CD4-positive, alpha-beta T cell (primary cell): ENCODE measurements at regions not wholly inside any gene's neighbourhood (a gene's known extent, or its start where the extent isn't known, plus 50 kb on each side); places are given as distances from the start of the nearest gene placed in this dataset.

ENCODE experiments used
- ATAC-seq: fragments of 200-7000 bp; cut with Tn5 transposase; one replicate; pipeline ENCODE4 v1.10.0; 2022; ENCODE audit warnings: mild to moderate bottlenecking; ENCODE audit not compliant: poor library complexity
- CTCF ChIA-PET: fragments of 350-600 bp; sonication (Branson Sonifier 250); formaldehyde crosslinking; loops from one replicate; lab custom pipeline; 2021; ENCODE audit warnings: antibody characterized with exemption, inconsistent platforms; lab: Charles Lee
- POLR2A ChIA-PET: fragments of 350-600 bp; sonication (Branson Sonifier 250); formaldehyde crosslinking; loops from one replicate; lab custom pipeline; 2021; ENCODE audit warnings: antibody characterized with exemption, inconsistent platforms; lab: Charles Lee
- DNase-seq, 14 experiments: peaks; one replicate each; pipeline ENCODE4 v3.0.0-alpha.2; 2013 to 2020; ENCODE audit warnings: mixed read lengths in 2 of 14
- H3K27ac ChIP-seq, 2 donors: one replicate each; pipeline versions ENCODE4 v1.5.1 to v1.7.0; 2013; ENCODE audit warnings: low read length in 2 of 2, low read depth in 1 of 2, mild to moderate bottlenecking in 1 of 2
- H3K27me3 ChIP-seq, 2 experiments: 1 replicate in 1 of 2; 2 replicates in 1 of 2; pipeline versions ENCODE4 v1.6.1 to v1.7.0; 2013; ENCODE audit warnings: low read length in 2 of 2, control low read depth in 1 of 2, mild to moderate bottlenecking in 1 of 2, moderate library complexity in 1 of 2; ENCODE audit not compliant: insufficient read depth in 2 of 2, control insufficient read depth in 1 of 2
- H3K36me3 ChIP-seq: one replicate; pipeline ENCODE4 v1.6.1; 2013; ENCODE audit warnings: low read length, control low read depth; ENCODE audit not compliant: insufficient read depth
- H3K4me1 ChIP-seq: one replicate; pipeline ENCODE4 v1.6.1; 2013; ENCODE audit warnings: low read length, control low read depth; ENCODE audit not compliant: insufficient read depth
- H3K4me3 ChIP-seq: one replicate; pipeline ENCODE4 v1.5.1; 2013; ENCODE audit warnings: mild to moderate bottlenecking, low read length, moderate library complexity
- H3K9me3 ChIP-seq, 2 experiments: 1 replicate in 1 of 2; 2 replicates in 1 of 2; pipeline versions ENCODE4 v1.6.1 to v1.7.0; 2013; ENCODE audit warnings: low read length in 2 of 2, mild to moderate bottlenecking in 2 of 2, control low read depth in 1 of 2, moderate library complexity in 1 of 2; ENCODE audit not compliant: control insufficient read depth in 1 of 2, insufficient read depth in 1 of 2
- H3K27ac Mint-ChIP-seq: one replicate; pipeline ENCODE4 v1.8.0; 2020; ENCODE audit warnings: mixed read lengths
- H3K27me3 Mint-ChIP-seq: one replicate; pipeline ENCODE4 v1.8.0; 2021; ENCODE audit warnings: mixed read lengths
- H3K36me3 Mint-ChIP-seq: one replicate; pipeline ENCODE4 v1.8.0; 2021; ENCODE audit warnings: low read depth, mixed read lengths
- H3K4me1 Mint-ChIP-seq: one replicate; pipeline ENCODE4 v1.8.0; 2021; ENCODE audit warnings: low read depth, mixed read lengths
- H3K4me3 Mint-ChIP-seq: one replicate; pipeline ENCODE4 v1.8.0; 2020; ENCODE audit warnings: mild to moderate bottlenecking, mixed read lengths
- H3K9me3 Mint-ChIP-seq: one replicate; pipeline ENCODE4 v1.8.0; 2020; ENCODE audit warnings: mixed read lengths
- CTCF ChIP-seq: fragments of 200-600 bp; IDR thresholded peaks from one replicate; pipeline ENCODE4 v1.8.0; 2022; ENCODE audit warnings: antibody characterized with exemption, mild to moderate bottlenecking
- intact Hi-C, 2 experiments: fragments of 100-400 bp; cut with DNase I in 1 of 2; cut with micrococcal nuclease in 1 of 2; formaldehyde crosslinking; loops; one replicate each; pipeline versions ENCODE4 v1.15.1 to v1.9.0; 2023 to 2025; cut with DNase I, micrococcal nuclease

- Histone ChIP-seq H3K9me3 (peaks cover 0 to 15% of the 10 kb centered on the region in 2 experiments), H3K27me3 (peaks cover 21 to 27% of the 10 kb centered on the region in 2 experiments), H3K27ac (no peak overlapping the region), H3K36me3 (no peaks in the 10 kb centered on the region), H3K4me1 (peaks cover 6% of the 10 kb centered on the region), H3K4me3 (no peak overlapping the region)
- Mint-ChIP-seq H3K27ac (no peak overlapping the region), H3K9me3 (no peaks in the 10 kb centered on the region), H3K36me3 (no peaks in the 10 kb centered on the region), H3K4me3 (no peak overlapping the region), H3K27me3 (peaks cover 27% of the 10 kb centered on the region), H3K4me1 (no peaks in the 10 kb centered on the region)
- ATAC-seq, result no peak
- intact Hi-C loops, result loop anchor here (2.0 kb wide), 2 partner anchors 79 to 339 kb away; no protein-coding TSS in a partner anchor
- ChIA-PET POLR2A (no interaction called here), CTCF (no interaction called here)
- DNase-seq, result no peak
- TF ChIP-seq CTCF, result no peak
Measured at GRCh38 chr17:36707904-36708303, 106.5 kb downstream of the MRM1 start.

GRCh38 chr17:36714789-36715188, 113.4 kb downstream of the MRM1 start:
- Histone ChIP-seq H3K9me3 (no peaks in the 10 kb centered on the region), H3K27me3 (peaks cover 2 to 4% of the 10 kb centered on the region in 2 experiments), H3K4me1 (no peaks in the 10 kb centered on the region), H3K4me3 (no peak overlapping the region), H3K36me3 (no peaks in the 10 kb centered on the region), H3K27ac (no peak overlapping the region)
- ATAC-seq (no peak), DNase-seq (no peak)
- no peaks in the 10 kb centered on the region for H3K9me3 Mint-ChIP-seq
- H3K4me3 Mint-ChIP-seq, result no peak overlapping the region
- no peak for TF ChIP-seq CTCF
- intact Hi-C loops, result no loop called here
- H3K36me3 Mint-ChIP-seq, result no peaks in the 10 kb centered on the region
- ChIA-PET CTCF (no interaction called here), POLR2A (no interaction called here)
- no peaks in the 10 kb centered on the region for H3K27me3 Mint-ChIP-seq
- no peak overlapping the region for H3K27ac Mint-ChIP-seq
- H3K4me1 Mint-ChIP-seq, result no peaks in the 10 kb centered on the region

GRCh38 chr17:36715951-36716350, 114.6 kb downstream of the MRM1 start:
- Histone ChIP-seq H3K4me1 (peaks cover 2% of the 10 kb centered on the region), H3K9me3 (no peaks in the 10 kb centered on the region), H3K36me3 (no peaks in the 10 kb centered on the region), H3K27me3 (peaks cover 2 to 4% of the 10 kb centered on the region in 2 experiments), H3K27ac (no peak overlapping the region), H3K4me3 (no peak overlapping the region)
- no peak for TF ChIP-seq CTCF
- ATAC-seq (no peak), DNase-seq (no peak)
- H3K4me3 Mint-ChIP-seq, result no peak overlapping the region
- H3K27me3 Mint-ChIP-seq, result no peaks in the 10 kb centered on the region
- no peaks in the 10 kb centered on the region for H3K9me3 Mint-ChIP-seq
- CTCF ChIA-PET, result no interaction called here
- intact Hi-C loops, result no loop called here
- no peaks in the 10 kb centered on the region for H3K36me3 Mint-ChIP-seq
- peaks cover 5% of the 10 kb centered on the region for H3K4me1 Mint-ChIP-seq
- H3K27ac Mint-ChIP-seq, result no peak overlapping the region
- POLR2A ChIA-PET, result interaction anchor here (0.6 kb wide), 1 partner anchor 1406 kb away, joined by 3 read pairs; no protein-coding TSS in a partner anchor
